ENCODE measurements at regions not wholly inside any gene's neighbourhood (a gene's known extent, or its start where the extent isn't known, plus 50 kb on each side); places are given as distances from the start of the nearest gene placed in this dataset.

DNA sequence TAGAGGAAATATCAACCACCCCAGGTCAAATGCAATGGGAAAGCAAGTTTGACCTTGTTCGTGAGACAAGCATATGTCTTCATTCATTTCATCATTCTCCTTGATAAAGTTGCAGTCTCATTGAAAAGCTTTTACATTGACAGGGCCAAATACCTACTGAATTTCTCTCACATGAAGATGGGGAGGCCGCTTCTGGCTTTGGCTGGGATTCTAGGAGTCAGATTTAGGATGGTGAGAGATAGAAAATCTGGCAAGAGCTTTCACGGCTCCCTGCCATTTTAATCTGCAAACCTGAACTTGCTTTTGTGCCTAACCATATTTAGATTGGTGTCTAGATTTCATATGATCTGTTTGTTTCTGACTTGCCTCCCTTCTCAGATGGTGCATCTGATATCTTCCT is 88.0 kb downstream of the TMEM100 start:
- TF ChIP-seq, protein P1, sequence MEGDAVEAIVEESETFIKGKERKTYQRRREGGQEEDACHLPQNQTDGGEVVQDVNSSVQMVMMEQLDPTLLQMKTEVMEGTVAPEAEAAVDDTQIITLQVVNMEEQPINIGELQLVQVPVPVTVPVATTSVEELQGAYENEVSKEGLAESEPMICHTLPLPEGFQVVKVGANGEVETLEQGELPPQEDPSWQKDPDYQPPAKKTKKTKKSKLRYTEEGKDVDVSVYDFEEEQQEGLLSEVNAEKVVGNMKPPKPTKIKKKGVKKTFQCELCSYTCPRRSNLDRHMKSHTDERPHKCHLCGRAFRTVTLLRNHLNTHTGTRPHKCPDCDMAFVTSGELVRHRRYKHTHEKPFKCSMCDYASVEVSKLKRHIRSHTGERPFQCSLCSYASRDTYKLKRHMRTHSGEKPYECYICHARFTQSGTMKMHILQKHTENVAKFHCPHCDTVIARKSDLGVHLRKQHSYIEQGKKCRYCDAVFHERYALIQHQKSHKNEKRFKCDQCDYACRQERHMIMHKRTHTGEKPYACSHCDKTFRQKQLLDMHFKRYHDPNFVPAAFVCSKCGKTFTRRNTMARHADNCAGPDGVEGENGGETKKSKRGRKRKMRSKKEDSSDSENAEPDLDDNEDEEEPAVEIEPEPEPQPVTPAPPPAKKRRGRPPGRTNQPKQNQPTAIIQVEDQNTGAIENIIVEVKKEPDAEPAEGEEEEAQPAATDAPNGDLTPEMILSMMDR (IDR thresholded peaks at IDR 0.05), result no peak
- no peak for TF ChIP-seq POLR2A (IDR thresholded peaks at IDR 0.05)

All from lower leg skin (tissue), 3 donors.